ENCODE measurements at regions not wholly inside any gene's neighbourhood (a gene's known extent, or its start where the extent isn't known, plus 50 kb on each side); places are given as distances from the start of the nearest gene placed in this dataset.

- TF ChIP-seq ZNF462 (CRISPR knock-in tag; IDR thresholded peaks at IDR 0.05): no peak
Measured at GRCh38 chr14:43476822-43477221, 1030.3 kb downstream of the FSCB start (continued).

GRCh38 chr14:43475757-43476156 lies 1031.3 kb downstream of the FSCB start:
- no peaks in the 10 kb centered on the region for H3F3A ChIP-seq (replicated peaks; ENCODE audit: low read depth)
- no peaks in the 10 kb centered on the region for H3K27me3 Mint-ChIP-seq (ENCODE audit: insufficient read depth, low read depth, poor library complexity)
- no peak overlapping the region for H2AFZ ChIP-seq
- DNase-seq (ENCODE audit: low spot score): no peak
- TF ChIP-seq STAT1 (IDR thresholded peaks at IDR 0.05; ENCODE audit: unreplicated experiment) (no peak), CTCF (conservative IDR thresholded peaks at IDR 0.05; ENCODE audit: low read depth in 2 of 2) (no peak), ZNF114 (CRISPR knock-in tag; IDR thresholded peaks at IDR 0.05) (no peak), EZH2phosphoT487 (IDR thresholded peaks at IDR 0.05; ENCODE audit: unreplicated experiment) (no peak), NANOG (IDR thresholded peaks at IDR 0.05; ENCODE audit: borderline replicate concordance) (no peak), ETS1 (IDR thresholded peaks at IDR 0.05) (no peak), POLR2AphosphoS5 (IDR thresholded peaks at IDR 0.05; ENCODE audit: low read depth) (no peak), REST (IDR thresholded peaks at IDR 0.05; ENCODE audit: unreplicated experiment) (no peak)
- no peak overlapping the region for H3K4me3 ChIP-seq
- H3K27ac Mint-ChIP-seq: no peak overlapping the region
- H3K4me3 Mint-ChIP-seq: no peak overlapping the region
- no peak overlapping the region for H3K27ac ChIP-seq (ENCODE audit: low read depth)
- H3K79me2 ChIP-seq (replicated peaks; ENCODE audit: insufficient read depth): no peaks in the 10 kb centered on the region
- no peaks in the 10 kb centered on the region for H3K9me2 ChIP-seq (ENCODE audit: insufficient read depth)
- peaks cover 6% of the 10 kb centered on the region for H3K4me1 Mint-ChIP-seq
- H3K4me1 ChIP-seq (ENCODE audit: insufficient read depth): peaks cover 3% of the 10 kb centered on the region
- no peak overlapping the region for H3K4me2 ChIP-seq
- H3K27me3 ChIP-seq (ENCODE audit: insufficient read depth): no peaks in the 10 kb centered on the region
- no peak for ATAC-seq
- no peaks in the 10 kb centered on the region for H3K36me3 ChIP-seq (ENCODE audit: insufficient read depth)
- no peaks in the 10 kb centered on the region for H4K20me1 ChIP-seq (replicated peaks; ENCODE audit: insufficient read depth)
- H3K9me3 Mint-ChIP-seq: no peaks in the 10 kb centered on the region
- H3K36me3 Mint-ChIP-seq (ENCODE audit: low read depth): no peaks in the 10 kb centered on the region; the same call in 2 of the 3 replicates

Measured in GM23338 (cell line).